ENCODE measurements at regions not wholly inside any gene's neighbourhood (a gene's known extent, or its start where the extent isn't known, plus 50 kb on each side); places are given as distances from the start of the nearest gene placed in this dataset.

DNA sequence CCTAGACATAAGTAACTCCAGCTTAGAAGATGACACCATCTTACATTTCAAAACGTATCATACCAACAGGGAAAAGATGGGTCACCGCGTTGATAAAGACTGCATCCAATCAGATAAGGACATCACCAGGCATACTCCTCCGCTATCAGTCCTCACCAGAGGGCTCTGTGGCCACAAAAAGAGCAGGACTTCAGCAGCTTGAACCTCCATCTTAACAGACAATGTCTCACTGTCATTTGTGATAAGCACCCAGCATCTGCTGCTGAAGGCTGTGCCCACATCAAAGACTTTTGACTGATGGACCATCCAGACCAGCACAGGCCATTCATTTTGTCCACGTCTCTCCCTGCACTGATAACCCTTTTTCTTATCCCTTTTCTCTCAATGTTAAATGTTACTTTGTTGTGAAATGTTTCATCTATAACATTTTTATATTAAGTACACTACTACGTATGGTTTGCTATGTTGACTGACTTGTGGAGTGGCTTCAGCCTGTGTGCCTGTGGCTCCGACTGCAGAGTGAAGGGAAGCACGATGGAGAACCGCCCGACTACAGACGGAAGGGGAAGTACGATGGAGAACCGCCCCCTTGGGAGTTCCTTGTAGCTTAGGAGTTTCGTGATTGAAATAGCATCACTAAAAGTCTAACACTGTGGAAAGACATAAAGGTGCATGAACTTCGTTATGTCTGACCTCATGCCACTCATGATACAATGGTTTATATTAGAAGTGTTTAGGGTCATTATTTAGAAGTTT is 595.4 kb upstream of the AGA start:
- TF ChIP-seq CTCF (conservative IDR thresholded peaks at IDR 0.05) (no peak), ZFX (IDR thresholded peaks at IDR 0.05) (no peak)

All from C4-2B (cell line).